ENCODE measurements at regions not wholly inside any gene's neighbourhood (a gene's known extent, or its start where the extent isn't known, plus 50 kb on each side); places are given as distances from the start of the nearest gene placed in this dataset.

DNA sequence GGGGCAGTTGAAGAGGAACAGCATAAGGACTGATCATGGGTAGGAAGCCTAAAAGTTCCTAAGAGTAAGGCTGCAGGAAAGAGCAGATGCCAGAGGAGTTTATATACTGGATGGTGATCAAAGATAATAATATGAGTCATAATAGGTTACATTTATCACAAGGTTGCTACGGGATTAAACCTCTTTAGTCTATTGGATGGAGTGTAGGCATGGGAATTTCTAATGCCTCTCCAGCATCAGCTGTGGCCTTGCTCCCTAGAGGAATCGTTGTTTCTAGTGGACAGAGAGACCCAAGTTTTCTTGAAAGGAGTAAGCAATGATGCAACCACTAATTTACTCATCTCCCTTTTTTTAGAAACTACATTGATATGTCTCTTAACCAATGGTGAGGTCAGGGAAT lies 213.4 kb downstream of the GPR37 start:
- no peaks in the 10 kb centered on the region for H3K9me3 ChIP-seq (replicated peaks; ENCODE audit: insufficient read depth, low read length)
- TF ChIP-seq, protein P1, sequence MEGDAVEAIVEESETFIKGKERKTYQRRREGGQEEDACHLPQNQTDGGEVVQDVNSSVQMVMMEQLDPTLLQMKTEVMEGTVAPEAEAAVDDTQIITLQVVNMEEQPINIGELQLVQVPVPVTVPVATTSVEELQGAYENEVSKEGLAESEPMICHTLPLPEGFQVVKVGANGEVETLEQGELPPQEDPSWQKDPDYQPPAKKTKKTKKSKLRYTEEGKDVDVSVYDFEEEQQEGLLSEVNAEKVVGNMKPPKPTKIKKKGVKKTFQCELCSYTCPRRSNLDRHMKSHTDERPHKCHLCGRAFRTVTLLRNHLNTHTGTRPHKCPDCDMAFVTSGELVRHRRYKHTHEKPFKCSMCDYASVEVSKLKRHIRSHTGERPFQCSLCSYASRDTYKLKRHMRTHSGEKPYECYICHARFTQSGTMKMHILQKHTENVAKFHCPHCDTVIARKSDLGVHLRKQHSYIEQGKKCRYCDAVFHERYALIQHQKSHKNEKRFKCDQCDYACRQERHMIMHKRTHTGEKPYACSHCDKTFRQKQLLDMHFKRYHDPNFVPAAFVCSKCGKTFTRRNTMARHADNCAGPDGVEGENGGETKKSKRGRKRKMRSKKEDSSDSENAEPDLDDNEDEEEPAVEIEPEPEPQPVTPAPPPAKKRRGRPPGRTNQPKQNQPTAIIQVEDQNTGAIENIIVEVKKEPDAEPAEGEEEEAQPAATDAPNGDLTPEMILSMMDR (IDR thresholded peaks at IDR 0.05; ENCODE audit: low read length): no peak
- TF ChIP-seq EZH2phosphoT487 (IDR thresholded peaks at IDR 0.05; ENCODE audit: low read length) (no peak), EZH2 (optimal IDR thresholded peaks at IDR 0.05; ENCODE audit: low read depth, low read length) (no peak)
- no peak overlapping the region for H2AFZ ChIP-seq (ENCODE audit: low read length)
- H3K27ac ChIP-seq (ENCODE audit: low read length): no peak overlapping the region
- H3K27me3 ChIP-seq (replicated peaks; ENCODE audit: insufficient read depth, low read length): no peaks in the 10 kb centered on the region
- H3K4me1 ChIP-seq (ENCODE audit: low read length): no peaks in the 10 kb centered on the region
- H3F3A ChIP-seq (ENCODE audit: insufficient read depth, low read length): no peaks in the 10 kb centered on the region
- no peak overlapping the region for H3K4me2 ChIP-seq (ENCODE audit: low read depth, low read length)
- H3K36me3 ChIP-seq (replicated peaks; ENCODE audit: insufficient read depth, low read length): no peaks in the 10 kb centered on the region
- H3K9ac ChIP-seq (ENCODE audit: low read length): no peak overlapping the region
- H3K79me2 ChIP-seq (ENCODE audit: low read length): no peaks in the 10 kb centered on the region
- no peak overlapping the region for H3K4me3 ChIP-seq (ENCODE audit: low read length)
- H3K9me2 ChIP-seq (replicated peaks; ENCODE audit: insufficient read depth, low read length): no peaks in the 10 kb centered on the region
- H4K20me1 ChIP-seq (ENCODE audit: insufficient read depth, low read length): no peaks in the 10 kb centered on the region
- no peak for DNase-seq

DNA sequence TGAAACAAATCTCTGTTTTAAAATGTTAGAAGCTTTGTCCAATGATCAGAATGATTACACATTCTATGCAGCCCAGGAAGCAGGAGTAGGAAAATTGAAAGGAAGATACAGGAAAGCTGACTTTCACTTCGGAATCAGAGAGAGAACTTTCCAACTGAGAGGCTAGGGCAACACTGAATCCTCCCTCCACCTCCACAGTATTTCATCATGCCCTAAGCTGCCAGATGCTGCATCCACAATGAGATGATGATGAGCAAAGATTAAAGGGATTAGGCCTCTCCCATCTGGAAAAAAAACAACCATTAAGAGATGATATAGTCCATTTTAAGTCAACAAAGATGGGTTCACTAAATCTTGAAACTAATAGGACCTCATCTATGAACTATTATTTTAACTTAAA lies 215.6 kb downstream of the GPR37 start:
- Histone ChIP-seq H3F3A (ENCODE audit: insufficient read depth, low read length) (no peaks in the 10 kb centered on the region), H3K27ac (ENCODE audit: low read length) (no peak overlapping the region), H3K9ac (ENCODE audit: low read length) (no peak overlapping the region), H3K9me3 (replicated peaks; ENCODE audit: insufficient read depth, low read length) (no peaks in the 10 kb centered on the region), H3K4me1 (ENCODE audit: low read length) (no peaks in the 10 kb centered on the region), H3K9me2 (replicated peaks; ENCODE audit: insufficient read depth, low read length) (no peaks in the 10 kb centered on the region), H3K4me2 (ENCODE audit: low read depth, low read length) (no peak overlapping the region), H3K79me2 (ENCODE audit: low read length) (no peaks in the 10 kb centered on the region), H3K36me3 (replicated peaks; ENCODE audit: insufficient read depth, low read length) (no peaks in the 10 kb centered on the region), H4K20me1 (ENCODE audit: insufficient read depth, low read length) (no peaks in the 10 kb centered on the region), H3K4me3 (ENCODE audit: low read length) (no peak overlapping the region), H2AFZ (ENCODE audit: low read length) (no peak overlapping the region), H3K27me3 (replicated peaks; ENCODE audit: insufficient read depth, low read length) (no peaks in the 10 kb centered on the region)
- no peak for DNase-seq
- TF ChIP-seq EZH2 (optimal IDR thresholded peaks at IDR 0.05; ENCODE audit: low read depth, low read length) (no peak), EZH2phosphoT487 (IDR thresholded peaks at IDR 0.05; ENCODE audit: low read length) (no peak)
- TF ChIP-seq, protein P1 (IDR thresholded peaks at IDR 0.05; ENCODE audit: low read length): no peak

DNA sequence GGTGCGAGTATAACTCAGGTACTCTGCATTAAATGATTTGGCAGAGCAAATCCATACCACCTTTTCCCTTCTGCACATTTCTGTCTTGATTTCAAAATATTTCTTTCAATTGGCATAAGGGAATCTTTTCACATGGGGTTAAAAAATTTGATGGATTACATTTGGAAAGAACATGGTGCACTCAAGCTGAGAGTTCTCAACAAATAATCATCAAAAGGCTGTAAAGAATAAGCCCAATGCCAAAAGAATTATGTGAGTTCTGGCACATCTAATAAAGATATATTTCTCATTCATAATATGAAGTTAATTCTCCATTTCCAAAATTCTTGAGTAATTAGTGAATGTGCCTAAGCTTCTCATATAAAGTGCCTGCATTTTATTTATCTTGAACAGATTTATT lies 223.1 kb downstream of the GPR37 start:
- TF ChIP-seq EZH2phosphoT487 (IDR thresholded peaks at IDR 0.05; ENCODE audit: low read length) (no peak), EZH2 (optimal IDR thresholded peaks at IDR 0.05; ENCODE audit: low read depth, low read length) (no peak)
- TF ChIP-seq, protein P1 (IDR thresholded peaks at IDR 0.05; ENCODE audit: low read length): no peak
- H3F3A ChIP-seq (ENCODE audit: insufficient read depth, low read length): no peaks in the 10 kb centered on the region
- no peak for DNase-seq

More for the DNA sequence above, 223.1 kb downstream of the GPR37 start:
- no peaks in the 10 kb centered on the region for H3K9me3 ChIP-seq (replicated peaks; ENCODE audit: insufficient read depth, low read length)
- no peaks in the 10 kb centered on the region for H3K36me3 ChIP-seq (replicated peaks; ENCODE audit: insufficient read depth, low read length)
- no peaks in the 10 kb centered on the region for H4K20me1 ChIP-seq (ENCODE audit: insufficient read depth, low read length)
- no peak overlapping the region for H3K9ac ChIP-seq (ENCODE audit: low read length)
- no peaks in the 10 kb centered on the region for H3K27me3 ChIP-seq (replicated peaks; ENCODE audit: insufficient read depth, low read length)
- no peak overlapping the region for H3K4me2 ChIP-seq (ENCODE audit: low read depth, low read length)
- H3K4me3 ChIP-seq (ENCODE audit: low read length): no peak overlapping the region
- H3K4me1 ChIP-seq (ENCODE audit: low read length): no peaks in the 10 kb centered on the region
- H3K9me2 ChIP-seq (replicated peaks; ENCODE audit: insufficient read depth, low read length): no peaks in the 10 kb centered on the region; the same call in 1 of the 2 replicates
- H3K79me2 ChIP-seq (ENCODE audit: low read length): no peaks in the 10 kb centered on the region
- no peak overlapping the region for H2AFZ ChIP-seq (ENCODE audit: low read length)
- H3K27ac ChIP-seq (ENCODE audit: low read length): no peak overlapping the region

Measured in MM.1S (cell line).